AG09319 (cell line): ENCODE measurements at regions not wholly inside any gene's neighbourhood (a gene's known extent, or its start where the extent isn't known, plus 50 kb on each side); places are given as distances from the start of the nearest gene placed in this dataset.

Source experiments
- DNase-seq: peaks from one replicate; pipeline ENCODE4 v3.0.0-alpha.2; 2010; ENCODE audit warnings: low read depth; ENCODE audit errors: extremely low read depth
- CTCF ChIP-seq: IDR thresholded peaks from 2 replicates; pipeline ENCODE4 v1.5.1; 2011; ENCODE audit warnings: low read depth, mild to moderate bottlenecking, inconsistent platforms, low read length, moderate library complexity

- DNase-seq: no peak
- TF ChIP-seq CTCF: no peak
Measured at GRCh38 chr2:223338016-223338415, 264.1 kb downstream of the SCG2 start.

- DNase-seq: no peak
- TF ChIP-seq CTCF: no peak
Measured at GRCh38 chr2:223357076-223357475, 245.1 kb downstream of the SCG2 start.

- DNase-seq: no peak
- no peak for TF ChIP-seq CTCF
Measured at GRCh38 chr2:223363085-223363484, 239.1 kb downstream of the SCG2 start.

GRCh38 chr2:223365158-223365679 is 236.9 kb downstream of the SCG2 start:
- TF ChIP-seq CTCF: no peak
- no peak for DNase-seq

GRCh38 chr2:223366566-223366965 is 235.6 kb downstream of the SCG2 start:
- no peak for TF ChIP-seq CTCF
- no peak for DNase-seq

- no peak for DNase-seq
- no peak for TF ChIP-seq CTCF
Measured at GRCh38 chr2:223368481-223368880, 233.7 kb downstream of the SCG2 start.

- no peak for DNase-seq
- TF ChIP-seq CTCF: no peak
Measured at GRCh38 chr2:223369889-223370288, 232.3 kb downstream of the SCG2 start.
